Keratinocyte (primary cell): ENCODE measurements at regions not wholly inside any gene's neighbourhood (a gene's known extent, or its start where the extent isn't known, plus 50 kb on each side); places are given as distances from the start of the nearest gene placed in this dataset.

Experiments used
- DNase-seq: peaks from one replicate; pipeline ENCODE4 v3.0.0-alpha.2; 2011; ENCODE audit warnings: low read depth, missing footprints, low spot score
- FAIRE-seq: peaks from 2 replicates; lab custom pipeline; 2011; peaks lifted over from hg19 to GRCh38; lab: Jason Lieb, UNC
- H2AFZ ChIP-seq: 2 replicates; pipeline ENCODE4 v1.6.0; 2012; ENCODE audit warnings: low read length, control low read depth, inconsistent platforms; ENCODE audit not compliant: control insufficient read depth
- H3K27ac ChIP-seq: 2 replicates; pipeline ENCODE4 v1.5.1; 2011; ENCODE audit warnings: low read length; ENCODE audit not compliant: control insufficient read depth, insufficient read depth
- H3K27me3 ChIP-seq: 3 replicates; pipeline ENCODE4 v1.6.0; 2011; ENCODE audit warnings: low read length; ENCODE audit not compliant: control insufficient read depth, insufficient read depth; ENCODE audit errors: extremely low read depth
- H3K36me3 ChIP-seq, 2 experiments: 2 replicates in 1 of 2; 3 replicates in 1 of 2; pipeline ENCODE4 v1.5.1; 2011; ENCODE audit warnings: low read length in 2 of 2, mild to moderate bottlenecking in 1 of 2; ENCODE audit not compliant: control insufficient read depth in 2 of 2, insufficient read depth in 2 of 2; ENCODE audit errors: extremely low read depth in 1 of 2
- H3K4me1 ChIP-seq: 3 replicates; pipeline ENCODE4 v1.5.1; 2011; ENCODE audit warnings: low read length; ENCODE audit not compliant: control insufficient read depth, insufficient read depth; ENCODE audit errors: extremely low read depth
- H3K4me2 ChIP-seq: 3 replicates; pipeline ENCODE4 v1.6.0; 2011; ENCODE audit warnings: low read depth, low read length; ENCODE audit not compliant: control insufficient read depth, insufficient read depth; ENCODE audit errors: extremely low read depth
- H3K4me3 ChIP-seq, 3 experiments: fragments of 200-600 bp in 1 of 3; sonication (generic) in 1 of 3; 2 replicates in 2 of 3; 3 replicates in 1 of 3; pipeline ENCODE4 v1.5.1; 2011 to 2016; ENCODE audit warnings: low read length in 3 of 3, mild to moderate bottlenecking in 3 of 3, control low read depth in 2 of 3, inconsistent platforms in 1 of 3, low read depth in 1 of 3, mixed read lengths in 1 of 3, mixed run types in 1 of 3, moderate library complexity in 1 of 3; ENCODE audit not compliant: control insufficient read depth in 2 of 3, insufficient read depth in 2 of 3; ENCODE audit errors: extremely low read depth in 1 of 3
- H3K79me2 ChIP-seq: 2 replicates; pipeline ENCODE4 v1.6.0; 2012; ENCODE audit warnings: low read length; ENCODE audit not compliant: control insufficient read depth, insufficient read depth
- H3K9ac ChIP-seq: 3 replicates; pipeline ENCODE4 v1.6.0; 2011; ENCODE audit warnings: low read length; ENCODE audit not compliant: control insufficient read depth, insufficient read depth; ENCODE audit errors: extremely low read depth
- H3K9me1 ChIP-seq: 3 replicates; pipeline ENCODE4 v1.6.0; 2011; ENCODE audit warnings: low read length; ENCODE audit not compliant: control insufficient read depth, insufficient read depth; ENCODE audit errors: extremely low read depth
- H3K9me3 ChIP-seq: 2 replicates; pipeline ENCODE4 v1.5.1; 2012; ENCODE audit warnings: low read depth, low read length; ENCODE audit not compliant: control insufficient read depth
- H4K20me1 ChIP-seq: 3 replicates; pipeline ENCODE4 v1.6.0; 2011; ENCODE audit warnings: low read length; ENCODE audit not compliant: control insufficient read depth, insufficient read depth; ENCODE audit errors: extremely low read depth
- CTCF ChIP-seq, 3 experiments: IDR thresholded peaks in 1 of 3; conservative IDR thresholded peaks in 1 of 3; optimal IDR thresholded peaks in 1 of 3; 2 replicates in 2 of 3; 3 replicates in 1 of 3; pipeline versions ENCODE3 to v1.5.1; 2011; ENCODE audit warnings: low read length in 3 of 3, mild to moderate bottlenecking in 3 of 3, moderate library complexity in 2 of 3, control low read depth in 1 of 3, inconsistent platforms in 1 of 3; ENCODE audit not compliant: insufficient read depth in 2 of 3; ENCODE audit errors: extremely low read depth in 1 of 3
- EZH2 ChIP-seq: IDR thresholded peaks from one replicate; pipeline ENCODE4 v1.6.1; 2012; ENCODE audit warnings: inconsistent platforms, mild to moderate bottlenecking, low read length, moderate library complexity
- dilution Hi-C: fragments of 300-500 bp; cut with MboI; formaldehyde crosslinking; loops from one replicate; pipeline ENCODE4 v1.7.0; 2020; ENCODE audit warnings: low sequenced_read_pairs; ENCODE audit not compliant: extremely low pct_ligation_motif_present

- Histone ChIP-seq H3K27ac (no peak overlapping the region), H3K4me3 (no peak overlapping the region), H3K4me2 (no peak overlapping the region), H3K27me3 (no peaks in the 10 kb centered on the region), H3K9me1 (no peaks in the 10 kb centered on the region), H3K9ac (no peak overlapping the region), H3K9me3 (no peaks in the 10 kb centered on the region), H3K4me1 (no peaks in the 10 kb centered on the region), H3K36me3 (no peaks in the 10 kb centered on the region), H2AFZ (no peak overlapping the region), H3K79me2 (no peaks in the 10 kb centered on the region), H4K20me1 (no peaks in the 10 kb centered on the region)
- no peak for FAIRE-seq
- TF ChIP-seq EZH2, result no peak
- no peak for TF ChIP-seq CTCF (optimal IDR thresholded peaks at IDR 0.05 in 1 of 3, IDR thresholded peaks at IDR 0.05 in 1 of 3, conservative IDR thresholded peaks at IDR 0.05 in 1 of 3; ENCODE audit: extremely low read depth in 1 of 3, insufficient read depth in 2 of 3, low read length in 3 of 3)
- dilution Hi-C loops, result no loop called here
- DNase-seq, result no peak
Observed at GRCh38 chrX:100487795-100488194, 77.7 kb upstream of the PCDH19 start.

- DNase-seq (no peak), FAIRE-seq (no peak)
- dilution Hi-C loops, result no loop called here
- Histone ChIP-seq H3K27me3 (no peaks in the 10 kb centered on the region), H3K4me2 (no peak overlapping the region), H2AFZ (no peak overlapping the region), H3K9me3 (no peaks in the 10 kb centered on the region), H3K4me3 (no peak overlapping the region), H3K36me3 (no peaks in the 10 kb centered on the region), H4K20me1 (no peaks in the 10 kb centered on the region), H3K4me1 (no peaks in the 10 kb centered on the region), H3K27ac (no peak overlapping the region), H3K9ac (no peak overlapping the region), H3K9me1 (no peaks in the 10 kb centered on the region), H3K79me2 (no peaks in the 10 kb centered on the region)
- no peak for TF ChIP-seq CTCF (optimal IDR thresholded peaks at IDR 0.05 in 1 of 3, IDR thresholded peaks at IDR 0.05 in 1 of 3, conservative IDR thresholded peaks at IDR 0.05 in 1 of 3; ENCODE audit: extremely low read depth in 1 of 3, insufficient read depth in 2 of 3, low read length in 3 of 3)
- TF ChIP-seq EZH2, result no peak
Observed at GRCh38 chrX:100484971-100485370, 74.9 kb upstream of the PCDH19 start.
